Stimulated activated CD8-positive, alpha-beta memory T cell treated with anti-CD3 and anti-CD28 coated beads, Interleukin-4, amount 100 ng/mL, for 24 hours (primary cell): ENCODE measurements at regions not wholly inside any gene's neighbourhood (a gene's known extent, or its start where the extent isn't known, plus 50 kb on each side); places are given as distances from the start of the nearest gene placed in this dataset.

Source experiments
- DNase-seq: peaks from one replicate; pipeline ENCODE4 v3.0.0-alpha.2; 2020; ENCODE audit warnings: low read depth

GRCh38 chr1:38285807-38286530 is 239.4 kb upstream of the POU3F1 start:
- DNase-seq, result no peak

- no peak for DNase-seq
Measured at GRCh38 chr1:38284953-38285352, 238.4 kb upstream of the POU3F1 start.

GRCh38 chr1:38283696-38284470 is 237.3 kb upstream of the POU3F1 start:
- no peak for DNase-seq

- no peak for DNase-seq
Measured at GRCh38 chr1:38279148-38279547, 232.6 kb upstream of the POU3F1 start.

GRCh38 chr1:38277646-38278045 is 231.1 kb upstream of the POU3F1 start:
- no peak for DNase-seq

GRCh38 chr1:38275960-38276359 is 229.4 kb upstream of the POU3F1 start:
- DNase-seq, result no peak

- no peak for DNase-seq
Measured at GRCh38 chr1:38274974-38275373, 228.4 kb upstream of the POU3F1 start.

- DNase-seq, result no peak
Measured at GRCh38 chr1:38273196-38273804, 226.7 kb upstream of the POU3F1 start.

GRCh38 chr1:38272515-38272914 is 225.9 kb upstream of the POU3F1 start:
- no peak for DNase-seq

- DNase-seq, result no peak
Measured at GRCh38 chr1:38270849-38271633, 224.4 kb upstream of the POU3F1 start.

- no peak for DNase-seq
Measured at GRCh38 chr1:38269923-38270848, 223.6 kb upstream of the POU3F1 start.

- DNase-seq, result no peak
Measured at GRCh38 chr1:38268226-38268625, 221.6 kb upstream of the POU3F1 start.

GRCh38 chr1:38267037-38268036 is 220.7 kb upstream of the POU3F1 start:
- DNase-seq, result no peak

GRCh38 chr1:38266197-38266520 is 219.6 kb upstream of the POU3F1 start:
- no peak for DNase-seq

- DNase-seq, result no peak
Measured at GRCh38 chr1:38265293-38266196, 219.0 kb upstream of the POU3F1 start.

- DNase-seq, result no peak
Measured at GRCh38 chr1:38263438-38263837, 216.8 kb upstream of the POU3F1 start.

GRCh38 chr1:38261574-38261973 is 215.0 kb upstream of the POU3F1 start:
- no peak for DNase-seq

- DNase-seq, result no peak
Measured at GRCh38 chr1:38258085-38258627, 211.6 kb upstream of the POU3F1 start.

- no peak for DNase-seq
Measured at GRCh38 chr1:38257374-38257773, 210.8 kb upstream of the POU3F1 start.
